ENCODE measurements at regions not wholly inside any gene's neighbourhood (a gene's known extent, or its start where the extent isn't known, plus 50 kb on each side); places are given as distances from the start of the nearest gene placed in this dataset.

GRCh38 chr4:159682996-159683395 is 580.1 kb downstream of the RAPGEF2 start:
- no peak for TF ChIP-seq CTCF (IDR thresholded peaks at IDR 0.05)
- no peak for DNase-seq (ENCODE audit: low spot score)
- H3K9me3 Mint-ChIP-seq (ENCODE audit: low read depth), result peaks cover 2% of the 10 kb centered on the region

GRCh38 chr4:159684061-159684460 is 581.2 kb downstream of the RAPGEF2 start:
- Mint-ChIP-seq H3K27ac (ENCODE audit: unreplicated experiment) (no peak overlapping the region), H3K27me3 (ENCODE audit: low read depth) (peaks cover 14% of the 10 kb centered on the region), H3K9me3 (ENCODE audit: low read depth) (peaks cover 3% of the 10 kb centered on the region), H3K36me3 (ENCODE audit: low read depth) (no peaks in the 10 kb centered on the region), H3K4me3 (ENCODE audit: unreplicated experiment) (no peak overlapping the region), H3K4me1 (ENCODE audit: low read depth) (peaks cover 10% of the 10 kb centered on the region)
- DNase-seq (ENCODE audit: low spot score), result no peak
- TF ChIP-seq CTCF (IDR thresholded peaks at IDR 0.05), result no peak

More at GRCh38 chr4:159682996-159683395, 580.1 kb downstream of the RAPGEF2 start:
- H3K4me1 Mint-ChIP-seq (ENCODE audit: low read depth), result peaks cover 10% of the 10 kb centered on the region
- H3K4me3 Mint-ChIP-seq (ENCODE audit: unreplicated experiment), result no peak overlapping the region
- H3K27me3 Mint-ChIP-seq (ENCODE audit: low read depth), result peaks cover 17% of the 10 kb centered on the region
- no peaks in the 10 kb centered on the region for H3K36me3 Mint-ChIP-seq (ENCODE audit: low read depth)
- H3K27ac Mint-ChIP-seq (ENCODE audit: unreplicated experiment), result no peak overlapping the region

- no peak for DNase-seq (ENCODE audit: low spot score)
- TF ChIP-seq CTCF (IDR thresholded peaks at IDR 0.05), result no peak
- H3K4me3 Mint-ChIP-seq (ENCODE audit: unreplicated experiment), result no peak overlapping the region
- H3K9me3 Mint-ChIP-seq (ENCODE audit: low read depth), result peaks cover 9% of the 10 kb centered on the region
- H3K4me1 Mint-ChIP-seq (ENCODE audit: low read depth), result peaks cover 10% of the 10 kb centered on the region
- no peaks in the 10 kb centered on the region for H3K36me3 Mint-ChIP-seq (ENCODE audit: low read depth)
- peaks cover 8% of the 10 kb centered on the region for H3K27me3 Mint-ChIP-seq (ENCODE audit: low read depth)
- no peak overlapping the region for H3K27ac Mint-ChIP-seq (ENCODE audit: unreplicated experiment)
Observed at GRCh38 chr4:159685340-159686092, 582.6 kb downstream of the RAPGEF2 start.

GRCh38 chr4:159689526-159689925 is 586.6 kb downstream of the RAPGEF2 start:
- H3K27ac Mint-ChIP-seq (ENCODE audit: unreplicated experiment), result no peak overlapping the region
- no peak for TF ChIP-seq CTCF (IDR thresholded peaks at IDR 0.05)
- H3K36me3 Mint-ChIP-seq (ENCODE audit: low read depth), result peaks cover 5% of the 10 kb centered on the region
- H3K27me3 Mint-ChIP-seq (ENCODE audit: low read depth), result peaks cover 4% of the 10 kb centered on the region
- DNase-seq (ENCODE audit: low spot score), result no peak
- peaks cover 10% of the 10 kb centered on the region for H3K4me1 Mint-ChIP-seq (ENCODE audit: low read depth)
- H3K9me3 Mint-ChIP-seq (ENCODE audit: low read depth), result peaks cover 22% of the 10 kb centered on the region
- no peak overlapping the region for H3K4me3 Mint-ChIP-seq (ENCODE audit: unreplicated experiment)

- no peak for TF ChIP-seq CTCF (IDR thresholded peaks at IDR 0.05)
- H3K27me3 Mint-ChIP-seq (ENCODE audit: low read depth), result peaks cover 17% of the 10 kb centered on the region
- peaks cover 3% of the 10 kb centered on the region for H3K36me3 Mint-ChIP-seq (ENCODE audit: low read depth)
- peaks cover 11% of the 10 kb centered on the region for H3K9me3 Mint-ChIP-seq (ENCODE audit: low read depth)
- H3K4me3 Mint-ChIP-seq (ENCODE audit: unreplicated experiment), result no peak overlapping the region
- H3K27ac Mint-ChIP-seq (ENCODE audit: unreplicated experiment), result no peak overlapping the region
- peaks cover 6% of the 10 kb centered on the region for H3K4me1 Mint-ChIP-seq (ENCODE audit: low read depth)
- no peak for DNase-seq (ENCODE audit: low spot score)
Observed at GRCh38 chr4:159697322-159698283, 594.7 kb downstream of the RAPGEF2 start.
